ENCODE measurements at regions not wholly inside any gene's neighbourhood (a gene's known extent, or its start where the extent isn't known, plus 50 kb on each side); places are given as distances from the start of the nearest gene placed in this dataset.

GRCh38 chr14:105776924-105777323 is 250.5 kb downstream of the TMEM121 start:
- DNase-seq (ENCODE audit: low spot score): no peak

- DNase-seq (ENCODE audit: low spot score): no peak
Observed at GRCh38 chr14:105783707-105784106, 257.3 kb downstream of the TMEM121 start.

- no peak for DNase-seq (ENCODE audit: low spot score)
Observed at GRCh38 chr14:105793836-105794235, 267.5 kb downstream of the TMEM121 start.

GRCh38 chr14:105797546-105797945 is 271.2 kb downstream of the TMEM121 start:
- no peak for DNase-seq (ENCODE audit: low spot score)

GRCh38 chr14:105805701-105806100 is 279.3 kb downstream of the TMEM121 start:
- DNase-seq (ENCODE audit: low spot score): no peak

GRCh38 chr14:105806568-105806967 is 280.2 kb downstream of the TMEM121 start:
- DNase-seq (ENCODE audit: low spot score): no peak

- DNase-seq (ENCODE audit: low spot score): no peak
Observed at GRCh38 chr14:105817971-105818711, 291.8 kb downstream of the TMEM121 start.

- DNase-seq (ENCODE audit: low spot score): no peak
Observed at GRCh38 chr14:105818712-105819005, 292.3 kb downstream of the TMEM121 start.

GRCh38 chr14:105830171-105830570 is 303.8 kb downstream of the TMEM121 start:
- DNase-seq (ENCODE audit: low spot score): no peak

- DNase-seq (ENCODE audit: low spot score): no peak
Observed at GRCh38 chr14:105836160-105836559, 309.8 kb downstream of the TMEM121 start.

- no peak for DNase-seq (ENCODE audit: low spot score)
Observed at GRCh38 chr14:105836730-105837129, 310.3 kb downstream of the TMEM121 start.

- DNase-seq (ENCODE audit: low spot score): no peak
Observed at GRCh38 chr14:105837349-105838063, 311.1 kb downstream of the TMEM121 start.

GRCh38 chr14:105838107-105838506 is 311.7 kb downstream of the TMEM121 start:
- DNase-seq (ENCODE audit: low spot score): no peak

GRCh38 chr14:105838591-105839424 is 312.4 kb downstream of the TMEM121 start:
- DNase-seq (ENCODE audit: low spot score): no peak

- DNase-seq (ENCODE audit: low spot score): no peak
Observed at GRCh38 chr14:105839425-105840265, 313.3 kb downstream of the TMEM121 start.

- no peak for DNase-seq (ENCODE audit: low spot score)
Observed at GRCh38 chr14:105840266-105841021, 314.1 kb downstream of the TMEM121 start.

GRCh38 chr14:105841022-105842009 is 314.9 kb downstream of the TMEM121 start:
- no peak for DNase-seq (ENCODE audit: low spot score)

- DNase-seq (ENCODE audit: low spot score): no peak
Observed at GRCh38 chr14:105842105-105842504, 315.7 kb downstream of the TMEM121 start.

GRCh38 chr14:105843444-105844046 is 317.2 kb downstream of the TMEM121 start:
- DNase-seq (ENCODE audit: low spot score): no peak
